Testis (tissue), 2 donors: ENCODE measurements at regions not wholly inside any gene's neighbourhood (a gene's known extent, or its start where the extent isn't known, plus 50 kb on each side); places are given as distances from the start of the nearest gene placed in this dataset.

Experiments used
- DNase-seq: peaks from one replicate; pipeline ENCODE4 v3.0.0-alpha.2; 2019
- H3K27ac ChIP-seq, 2 donors: fragments of 200-600 bp; sonication (generic); one replicate each; pipeline ENCODE4 v1.5.1; 2019
- H3K27me3 ChIP-seq: fragments of 200-600 bp; sonication (generic); one replicate; pipeline ENCODE4 v1.5.1; 2019
- H3K36me3 ChIP-seq: fragments of 200-600 bp; sonication (generic); one replicate; pipeline ENCODE4 v1.5.1; 2017; ENCODE audit warnings: low read depth; ENCODE audit errors: missing control alignments
- H3K4me1 ChIP-seq: fragments of 200-600 bp; sonication (generic); one replicate; pipeline ENCODE4 v1.5.1; 2019
- H3K4me3 ChIP-seq, 2 donors: fragments of 200-600 bp; sonication (generic); one replicate each; pipeline ENCODE4 v1.5.1; 2017 to 2019
- H3K9me3 ChIP-seq: fragments of 200-600 bp; sonication (generic); one replicate; pipeline ENCODE4 v1.5.1; 2017
- CTCF ChIP-seq, 3 experiments: fragments of 450-650 bp in 2 of 3; fragments of 200-600 bp in 1 of 3; sonication (generic) in 1 of 3; IDR thresholded peaks; one replicate each; pipeline ENCODE4 v1.5.1; 2016 to 2019; ENCODE audit warnings: antibody characterized with exemption in 3 of 3, mild to moderate bottlenecking in 2 of 3, moderate library complexity in 1 of 3
- POLR2A ChIP-seq: fragments of 450-650 bp; IDR thresholded peaks from one replicate; pipeline ENCODE4 v1.6.1; 2017; ENCODE audit warnings: antibody characterized with exemption, mild to moderate bottlenecking, moderate library complexity
- WGBS, 2 donors: methylation state at CpG; one replicate each; pipeline ENCODE4 v1.1.5; 2018; 5-methylcytosine and 5-hydroxymethylcytosine counted together
- intact Hi-C: fragments of 100-400 bp; cut with DNase I; formaldehyde crosslinking; loops from one replicate; pipeline ENCODE4 v1.15.1; 2023; ENCODE audit warnings: low total_unique reads

GRCh38 chr6:7004581-7005297 is 103.0 kb upstream of the RREB1 start:
- 62 to 63% methylated on average over 5 to 8 of the region's 8 CpGs for WGBS, 2 donors
- no peak overlapping the region for H3K27ac ChIP-seq
- intact Hi-C loops: no loop called here
- no peaks in the 10 kb centered on the region for H3K9me3 ChIP-seq
- H3K4me1 ChIP-seq: peaks cover 4% of the 10 kb centered on the region
- no peak overlapping the region for H3K4me3 ChIP-seq
- H3K36me3 ChIP-seq: no peaks in the 10 kb centered on the region
- H3K27me3 ChIP-seq: no peaks in the 10 kb centered on the region
- no peak for DNase-seq
- TF ChIP-seq POLR2A (no peak), CTCF (IDR thresholded peaks at IDR 0.05) (no peak)

DNA sequence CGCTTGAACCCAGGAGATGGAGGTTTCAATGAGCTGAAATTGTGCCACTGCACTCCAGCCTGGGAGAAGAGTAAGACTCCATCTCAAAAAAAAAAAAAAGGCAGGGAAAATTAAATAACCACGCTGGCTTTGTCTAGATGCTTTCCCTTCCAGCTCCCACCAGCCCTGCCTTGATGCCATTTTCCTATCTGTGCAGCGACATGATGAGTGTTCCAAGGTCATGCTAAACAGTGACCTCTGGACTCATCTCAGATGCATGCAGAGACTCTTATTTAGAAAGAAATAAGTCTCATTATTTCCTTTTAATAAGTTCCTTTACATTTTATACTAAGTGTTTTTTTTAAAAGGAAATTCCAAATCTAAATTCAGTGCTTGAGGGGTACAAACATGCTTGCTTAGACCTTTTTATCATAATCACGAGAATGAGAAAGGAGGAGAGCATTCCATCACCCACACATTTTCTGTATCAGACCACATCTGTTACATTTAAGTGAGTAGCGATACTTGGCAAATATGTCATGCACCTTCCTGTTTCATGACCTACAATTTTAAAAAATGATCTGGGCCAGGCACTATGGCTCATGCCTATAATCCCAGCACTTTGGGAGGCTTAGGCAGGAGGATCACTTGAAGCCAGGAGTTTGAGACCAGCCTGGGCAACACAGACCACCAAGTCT is 101.1 kb upstream of the RREB1 start:
- Histone ChIP-seq H3K4me1 (peaks cover 4% of the 10 kb centered on the region), H3K36me3 (no peaks in the 10 kb centered on the region), H3K27me3 (no peaks in the 10 kb centered on the region), H3K9me3 (no peaks in the 10 kb centered on the region), H3K4me3 (no peak overlapping the region), H3K27ac (no peak overlapping the region)
- WGBS, 2 donors: 60 to 72% methylated on average over 5 of the region's 5 CpGs
- intact Hi-C loops: no loop called here
- no peak for TF ChIP-seq CTCF (IDR thresholded peaks at IDR 0.05)
- TF ChIP-seq POLR2A: no peak
- no peak for DNase-seq

GRCh38 chr6:7008451-7008988 is 99.2 kb upstream of the RREB1 start:
- intact Hi-C loops: no loop called here
- Histone ChIP-seq H3K27ac (no peak overlapping the region), H3K27me3 (no peaks in the 10 kb centered on the region), H3K4me1 (peaks cover 4% of the 10 kb centered on the region), H3K4me3 (no peak overlapping the region), H3K36me3 (no peaks in the 10 kb centered on the region), H3K9me3 (no peaks in the 10 kb centered on the region)
- TF ChIP-seq CTCF (IDR thresholded peaks at IDR 0.05): no peak
- no peak for DNase-seq
- 82 to 95% methylated on average over 6 of the region's 6 CpGs for WGBS, 2 donors

GRCh38 chr6:7016226-7016625 is 91.5 kb upstream of the RREB1 start:
- TF ChIP-seq POLR2A (no peak), CTCF (IDR thresholded peaks at IDR 0.05) (no peak)
- Histone ChIP-seq H3K27ac (no peak overlapping the region), H3K36me3 (no peaks in the 10 kb centered on the region), H3K4me3 (no peak overlapping the region), H3K9me3 (no peaks in the 10 kb centered on the region), H3K4me1 (no peaks in the 10 kb centered on the region), H3K27me3 (no peaks in the 10 kb centered on the region)
- intact Hi-C loops: no loop called here
- WGBS, 2 donors: 67 to 71% methylated on average over 8 of the region's 8 CpGs
- no peak for DNase-seq
